Loucy (cell line): ENCODE measurements at regions not wholly inside any gene's neighbourhood (a gene's known extent, or its start where the extent isn't known, plus 50 kb on each side); places are given as distances from the start of the nearest gene placed in this dataset.

ENCODE experiments used
- H2AFZ ChIP-seq: fragments of 200-600 bp; sonication (generic); 2 replicates; pipeline ENCODE4 v1.6.0; 2016; ENCODE audit warnings: antibody characterized with exemption, mild to moderate bottlenecking, low read length, moderate library complexity
- H3F3A ChIP-seq: fragments of 200-600 bp; 2 replicates; pipeline ENCODE4 v1.6.0; 2016; ENCODE audit warnings: antibody characterized with exemption, low read depth, mild to moderate bottlenecking
- H3K27me3 ChIP-seq: fragments of 200-600 bp; sonication (generic); 2 replicates; pipeline ENCODE4 v1.6.1; 2014; ENCODE audit warnings: low read length, mild to moderate bottlenecking; ENCODE audit not compliant: insufficient read depth, poor library complexity, severe bottlenecking
- H3K36me3 ChIP-seq: fragments of 200-600 bp; sonication (generic); 2 replicates; pipeline ENCODE4 v1.6.1; 2016; ENCODE audit warnings: low read length; ENCODE audit not compliant: insufficient read depth
- H3K4me1 ChIP-seq: fragments of 200-600 bp; sonication (generic); 2 replicates; pipeline ENCODE4 v1.5.1; 2014; ENCODE audit warnings: low read length, mild to moderate bottlenecking; ENCODE audit not compliant: insufficient read depth, poor library complexity, severe bottlenecking
- H3K4me2 ChIP-seq: fragments of 200-600 bp; sonication (generic); 2 replicates; pipeline ENCODE4 v1.6.0; 2014; ENCODE audit warnings: antibody characterized with exemption, low read length, low read depth, mild to moderate bottlenecking; ENCODE audit not compliant: poor library complexity, severe bottlenecking
- H3K4me3 ChIP-seq: fragments of 200-600 bp; sonication (generic); 2 replicates; pipeline ENCODE4 v1.5.1; 2014; ENCODE audit warnings: low read length, mild to moderate bottlenecking, mixed read lengths; ENCODE audit not compliant: poor library complexity, severe bottlenecking
- H3K79me2 ChIP-seq: fragments of 200-600 bp; sonication (generic); 2 replicates; pipeline ENCODE4 v1.6.1; 2014; ENCODE audit warnings: low read length; ENCODE audit not compliant: insufficient read depth
- H3K9ac ChIP-seq: fragments of 200-600 bp; sonication (generic); 2 replicates; pipeline ENCODE4 v1.6.0; 2014; ENCODE audit warnings: mild to moderate bottlenecking, low read depth, low read length, moderate library complexity; ENCODE audit not compliant: poor library complexity, severe bottlenecking
- H3K9me2 ChIP-seq: fragments of 200-600 bp; sonication (generic); replicated peaks from 2 replicates; pipeline ENCODE4 v1.6.1; 2016; ENCODE audit warnings: low read depth, low read length, mixed read lengths
- H3K9me3 ChIP-seq: fragments of 200-600 bp; sonication (generic); 2 replicates; pipeline ENCODE4 v1.6.1; 2014; ENCODE audit warnings: mild to moderate bottlenecking, antibody characterized with exemption, low read length, low read depth; ENCODE audit not compliant: insufficient read depth
- H4K20me1 ChIP-seq: fragments of 200-600 bp; sonication (generic); 2 replicates; pipeline ENCODE4 v1.6.0; 2014; ENCODE audit warnings: antibody characterized with exemption, low read length, mild to moderate bottlenecking; ENCODE audit not compliant: insufficient read depth, poor library complexity, severe bottlenecking
- CTCF ChIP-seq: fragments of 200-600 bp; sonication (generic); conservative IDR thresholded peaks from 2 replicates; pipeline ENCODE4 v1.5.1; 2014; ENCODE audit warnings: mild to moderate bottlenecking, antibody characterized with exemption, low read length
- EZH2phosphoT487 ChIP-seq: fragments of 200-600 bp; IDR thresholded peaks from 2 replicates; pipeline ENCODE4 v1.6.1; 2018; ENCODE audit warnings: antibody characterized with exemption, mild to moderate bottlenecking, moderate library complexity, borderline replicate concordance

GRCh38 chr12:97017213-97017612 lies 110.2 kb downstream of the NEDD1 start:
- Histone ChIP-seq H3K4me2 (no peak overlapping the region), H4K20me1 (no peaks in the 10 kb centered on the region), H3K9me3 (no peaks in the 10 kb centered on the region), H3F3A (no peaks in the 10 kb centered on the region), H3K4me3 (no peak overlapping the region), H3K9me2 (no peaks in the 10 kb centered on the region), H3K79me2 (no peaks in the 10 kb centered on the region), H3K27me3 (no peaks in the 10 kb centered on the region), H3K36me3 (no peaks in the 10 kb centered on the region), H3K4me1 (no peaks in the 10 kb centered on the region), H3K9ac (no peak overlapping the region), H2AFZ (no peak overlapping the region)
- no peak for TF ChIP-seq CTCF
- no peak for TF ChIP-seq EZH2phosphoT487

GRCh38 chr12:97022536-97023230 lies 115.6 kb downstream of the NEDD1 start:
- Histone ChIP-seq H3K4me2 (no peak overlapping the region), H3K9me3 (no peaks in the 10 kb centered on the region), H3K9me2 (no peaks in the 10 kb centered on the region), H3K36me3 (no peaks in the 10 kb centered on the region), H3K27me3 (no peaks in the 10 kb centered on the region), H3K79me2 (no peaks in the 10 kb centered on the region), H3K9ac (no peak overlapping the region), H3K4me1 (no peaks in the 10 kb centered on the region), H3K4me3 (no peak overlapping the region), H2AFZ (no peak overlapping the region), H3F3A (no peaks in the 10 kb centered on the region), H4K20me1 (no peaks in the 10 kb centered on the region)
- TF ChIP-seq CTCF (no peak), EZH2phosphoT487 (no peak)

- Histone ChIP-seq H3K9me2 (no peaks in the 10 kb centered on the region), H3K9me3 (no peaks in the 10 kb centered on the region), H3K9ac (no peak overlapping the region), H4K20me1 (no peaks in the 10 kb centered on the region), H3F3A (no peaks in the 10 kb centered on the region), H3K4me2 (no peak overlapping the region), H3K4me3 (no peak overlapping the region), H3K36me3 (no peaks in the 10 kb centered on the region), H3K27me3 (no peaks in the 10 kb centered on the region), H2AFZ (no peak overlapping the region), H3K79me2 (no peaks in the 10 kb centered on the region), H3K4me1 (no peaks in the 10 kb centered on the region)
- no peak for TF ChIP-seq EZH2phosphoT487
- TF ChIP-seq CTCF: no peak
Measured at GRCh38 chr12:97024393-97024792, 117.3 kb downstream of the NEDD1 start.
